GM23248 (cell line): ENCODE measurements at regions not wholly inside any gene's neighbourhood (a gene's known extent, or its start where the extent isn't known, plus 50 kb on each side); places are given as distances from the start of the nearest gene placed in this dataset.
"Not testable (repeated sequence)": the region's sequence is repeated elsewhere in the genome, so short reads cannot be mapped to it uniquely, and the experiment has no call there.

Experiments
- DNase-seq: peaks from one replicate; pipeline ENCODE4 v3.0.0-alpha.2; 2015
- H2AFZ ChIP-seq: fragments of 200-600 bp; sonication (generic); 2 replicates; pipeline ENCODE4 v1.6.1; 2016; ENCODE audit warnings: antibody characterized with exemption
- H3F3A ChIP-seq: fragments of 200-600 bp; sonication (generic); 2 replicates; pipeline ENCODE4 v1.6.1; 2016; ENCODE audit warnings: mild to moderate bottlenecking, antibody characterized with exemption, mixed run types; ENCODE audit not compliant: insufficient read depth
- H3K27ac ChIP-seq: fragments of 200-600 bp; sonication (generic); 2 replicates; pipeline ENCODE4 v1.5.1; 2016; ENCODE audit warnings: mild to moderate bottlenecking
- H3K27me3 ChIP-seq: fragments of 200-600 bp; sonication (generic); replicated peaks from 2 replicates; pipeline ENCODE4 v1.6.1; 2016; ENCODE audit warnings: mild to moderate bottlenecking; ENCODE audit not compliant: insufficient read depth
- H3K36me3 ChIP-seq: fragments of 200-600 bp; sonication (generic); 2 replicates; pipeline ENCODE4 v1.6.1; 2016; ENCODE audit warnings: low read depth, mild to moderate bottlenecking
- H3K4me1 ChIP-seq: fragments of 200-600 bp; sonication (generic); 2 replicates; pipeline ENCODE4 v1.6.1; 2016; ENCODE audit warnings: mild to moderate bottlenecking; ENCODE audit not compliant: insufficient read depth
- H3K4me2 ChIP-seq: fragments of 200-600 bp; sonication (generic); one replicate; pipeline ENCODE4 v1.6.1; 2016; ENCODE audit warnings: mild to moderate bottlenecking; ENCODE audit not compliant: unreplicated experiment
- H3K4me3 ChIP-seq: fragments of 200-600 bp; sonication (generic); 2 replicates; pipeline ENCODE4 v1.5.1; 2016; ENCODE audit warnings: mild to moderate bottlenecking
- H3K79me2 ChIP-seq: fragments of 200-600 bp; sonication (generic); 2 replicates; pipeline ENCODE4 v1.6.1; 2016; ENCODE audit warnings: mild to moderate bottlenecking; ENCODE audit not compliant: insufficient read depth
- H3K9ac ChIP-seq: fragments of 200-600 bp; sonication (generic); 2 replicates; pipeline ENCODE4 v1.6.1; 2016; ENCODE audit warnings: mild to moderate bottlenecking
- H3K9me2 ChIP-seq: fragments of 200-600 bp; sonication (generic); 2 replicates; pipeline ENCODE4 v1.6.1; 2016; ENCODE audit warnings: mixed run types, mild to moderate bottlenecking, moderate library complexity; ENCODE audit not compliant: insufficient read depth
- H3K9me3 ChIP-seq: fragments of 200-600 bp; sonication (generic); one replicate; pipeline ENCODE4 v1.6.1; 2017; ENCODE audit warnings: low read depth
- H4K20me1 ChIP-seq: fragments of 200-600 bp; sonication (generic); 2 replicates; pipeline ENCODE4 v1.6.0; 2016; ENCODE audit not compliant: insufficient read depth
- EZH2 ChIP-seq: fragments of 200-600 bp; sonication (generic); IDR thresholded peaks from 2 replicates; pipeline ENCODE4 v1.6.1; 2018; ENCODE audit warnings: antibody characterized with exemption, mild to moderate bottlenecking; ENCODE audit not compliant: insufficient read depth, poor library complexity, severe bottlenecking
- EZH2phosphoT487 ChIP-seq: fragments of 200-600 bp; sonication (generic); IDR thresholded peaks from 2 replicates; pipeline ENCODE4 v1.6.1; 2018; ENCODE audit warnings: antibody characterized with exemption, moderate library complexity, mild to moderate bottlenecking, low read depth; ENCODE audit not compliant: insufficient read depth
- WGBS, 2 experiments: methylation state at CpG; one replicate each; pipeline ENCODE4 v1.1.6; 2015 to 2017; ENCODE audit warnings: low lambda C conversion rate in 2 of 2, low coverage in 1 of 2; ENCODE audit errors: missing lambda C conversion rate in 2 of 2; 5-methylcytosine and 5-hydroxymethylcytosine counted together
- in situ Hi-C: fragments of 300-500 bp; cut with MboI; formaldehyde crosslinking; loops from 2 replicates; pipeline ENCODE4 v1.15.0; 2020

GRCh38 chr18:49722477-49722876 is 90.9 kb downstream of the ACAA2 start:
- Histone ChIP-seq H3K79me2 (no peaks in the 10 kb centered on the region), H2AFZ (no peak overlapping the region), H4K20me1 (no peaks in the 10 kb centered on the region), H3K27ac (no peak overlapping the region), H3F3A (peaks cover 10% of the 10 kb centered on the region; the same call in 1 of the 2 replicates), H3K4me2 (no peak overlapping the region), H3K4me3 (no peak overlapping the region), H3K4me1 (peaks cover 16% of the 10 kb centered on the region), H3K36me3 (no peaks in the 10 kb centered on the region), H3K9ac (no peak overlapping the region), H3K27me3 (no peaks in the 10 kb centered on the region), H3K9me3 (no peaks in the 10 kb centered on the region), H3K9me2 (no peaks in the 10 kb centered on the region)
- 77 to 85% methylated on average over 4 of the region's 4 CpGs for WGBS, 2 experiments
- in situ Hi-C loops = no loop called here
- TF ChIP-seq EZH2 = no peak
- no peak for TF ChIP-seq EZH2phosphoT487
- no peak for DNase-seq

GRCh38 chr18:49721981-49722380 is 91.4 kb downstream of the ACAA2 start:
- DNase-seq = no peak
- Histone ChIP-seq H3F3A (peaks cover 8% of the 10 kb centered on the region; the same call in 1 of the 2 replicates), H3K4me3 (no peak overlapping the region), H3K27me3 (no peaks in the 10 kb centered on the region), H3K79me2 (no peaks in the 10 kb centered on the region), H3K9me2 (no peaks in the 10 kb centered on the region), H3K36me3 (no peaks in the 10 kb centered on the region), H4K20me1 (no peaks in the 10 kb centered on the region), H3K4me2 (no peak overlapping the region), H2AFZ (no peak overlapping the region), H3K27ac (no peak overlapping the region), H3K9ac (no peak overlapping the region), H3K9me3 (no peaks in the 10 kb centered on the region), H3K4me1 (peaks cover 14% of the 10 kb centered on the region)
- TF ChIP-seq EZH2phosphoT487 = no peak
- TF ChIP-seq EZH2 = no peak
- 30 to 32% methylated on average over 3 of the region's 3 CpGs for WGBS, 2 experiments
- in situ Hi-C loops = no loop called here

GRCh38 chr18:49720944-49721343 is 92.4 kb downstream of the ACAA2 start:
- WGBS, 2 experiments = 47 to 59% methylated on average over 2 to 3 of the region's 3 CpGs
- in situ Hi-C loops = not testable (repeated sequence)

GRCh38 chr18:49717617-49718016 is 95.7 kb downstream of the ACAA2 start:
- 47 to 51% methylated on average over 3 of the region's 3 CpGs for WGBS, 2 experiments
- H3K79me2 ChIP-seq = no peaks in the 10 kb centered on the region
- no peaks in the 10 kb centered on the region for H3K36me3 ChIP-seq
- in situ Hi-C loops = no loop called here
- no peaks in the 10 kb centered on the region for H3F3A ChIP-seq
- H4K20me1 ChIP-seq = no peaks in the 10 kb centered on the region
- no peak overlapping the region for H3K9ac ChIP-seq
- H3K9me2 ChIP-seq = no peaks in the 10 kb centered on the region
- peaks cover 17% of the 10 kb centered on the region for H3K27me3 ChIP-seq
- no peaks in the 10 kb centered on the region for H3K4me1 ChIP-seq
- H3K4me3 ChIP-seq = no peak overlapping the region
- TF ChIP-seq EZH2 (no peak), EZH2phosphoT487 (no peak)
- H3K27ac ChIP-seq = no peak overlapping the region
- DNase-seq = no peak
- no peak overlapping the region for H3K4me2 ChIP-seq
- no peaks in the 10 kb centered on the region for H3K9me3 ChIP-seq
- H2AFZ ChIP-seq = no peak overlapping the region

More at GRCh38 chr18:49720944-49721343, 92.4 kb downstream of the ACAA2 start:
- not testable (repeated sequence) for H3K4me3 ChIP-seq, H3K9ac ChIP-seq, H3K4me2 ChIP-seq, H2AFZ ChIP-seq, H3K9me2 ChIP-seq, H3K27me3 ChIP-seq, H3K36me3 ChIP-seq, H3K27ac ChIP-seq, H3K4me1 ChIP-seq, H3F3A ChIP-seq, DNase-seq, H4K20me1 ChIP-seq, H3K79me2 ChIP-seq, H3K9me3 ChIP-seq

- Histone ChIP-seq H3K9me2 (no peaks in the 10 kb centered on the region), H3K4me1 (no peaks in the 10 kb centered on the region), H3K79me2 (no peaks in the 10 kb centered on the region), H3K36me3 (no peaks in the 10 kb centered on the region), H3K27me3 (peaks cover 23% of the 10 kb centered on the region), H4K20me1 (no peaks in the 10 kb centered on the region), H2AFZ (no peak overlapping the region), H3F3A (no peaks in the 10 kb centered on the region), H3K4me2 (no peak overlapping the region), H3K9me3 (no peaks in the 10 kb centered on the region), H3K27ac (no peak overlapping the region), H3K4me3 (no peak overlapping the region), H3K9ac (no peak overlapping the region)
- WGBS, 2 experiments = 37 to 45% methylated on average over 5 to 6 of the region's 6 CpGs
- no peak for DNase-seq
- no peak for TF ChIP-seq EZH2
- no peak for TF ChIP-seq EZH2phosphoT487
- in situ Hi-C loops = no loop called here
Observed at GRCh38 chr18:49716035-49716434, 97.3 kb downstream of the ACAA2 start.
